A673 (cell line): ENCODE measurements at regions not wholly inside any gene's neighbourhood (a gene's known extent, or its start where the extent isn't known, plus 50 kb on each side); places are given as distances from the start of the nearest gene placed in this dataset.

Experiments used
- BruUV-seq: library from RNA; stranded (reverse); fragments of 400-500 nt; replicated peaks from 2 replicates; lab custom pipeline; 2021; lab: Mats Ljungman, UMichigan
- CTCF ChIA-PET: fragments of 300-600 bp; sonication (Branson Sonifier 250); formaldehyde crosslinking; loops from one replicate; lab custom pipeline; 2022; ENCODE audit warnings: antibody characterized with exemption; lab: Charles Lee
- POLR2A ChIA-PET: fragments of 300-600 bp; sonication (Branson Sonifier 250); formaldehyde crosslinking; loops from one replicate; lab custom pipeline; 2022; ENCODE audit warnings: antibody characterized with exemption; ENCODE audit not compliant: low non-redundant PET; lab: Charles Lee
- DNase-seq: peaks from one replicate; pipeline ENCODE4 v3.0.0-alpha.2; 2015; ENCODE audit warnings: low spot score
- H3K27ac ChIP-seq: fragments of 200-600 bp; sonication (generic); 2 replicates; pipeline ENCODE4 v1.5.1; 2016; ENCODE audit warnings: mixed run types, low read depth, mild to moderate bottlenecking, mixed read lengths, antibody characterized with exemption, low read length; ENCODE audit not compliant: poor library complexity, severe bottlenecking
- H3K27me3 ChIP-seq: fragments of 200-600 bp; sonication (generic); replicated peaks from 2 replicates; pipeline ENCODE4 v1.6.1; 2017; ENCODE audit warnings: mixed run types, low read depth, mild to moderate bottlenecking, mixed read lengths, antibody characterized with exemption, low read length; ENCODE audit not compliant: insufficient read depth, poor library complexity
- H3K36me3 ChIP-seq: fragments of 200-600 bp; sonication (generic); 2 replicates; pipeline ENCODE4 v1.6.1; 2016; ENCODE audit warnings: mixed run types, mild to moderate bottlenecking, mixed read lengths, antibody characterized with exemption, low read length; ENCODE audit not compliant: insufficient read depth, poor library complexity, severe bottlenecking
- H3K4me1 ChIP-seq: fragments of 200-600 bp; sonication (generic); 2 replicates; pipeline ENCODE4 v1.6.1; 2017; ENCODE audit warnings: mixed run types, mild to moderate bottlenecking, mixed read lengths, antibody characterized with exemption, low read length; ENCODE audit not compliant: insufficient read depth, poor library complexity, severe bottlenecking
- H3K4me3 ChIP-seq: fragments of 200-600 bp; sonication (generic); 2 replicates; pipeline ENCODE4 v1.5.1; 2016; ENCODE audit warnings: low read depth, mixed run types, mild to moderate bottlenecking, mixed read lengths, low read length; ENCODE audit not compliant: poor library complexity, severe bottlenecking
- H3K9me3 ChIP-seq: fragments of 200-600 bp; sonication (generic); 2 replicates; pipeline ENCODE4 v1.6.1; 2016; ENCODE audit warnings: mixed run types, low read depth, mild to moderate bottlenecking, mixed read lengths, antibody characterized with exemption, low read length; ENCODE audit not compliant: poor library complexity, severe bottlenecking
- CTCF ChIP-seq: fragments of 300-800, 200-600 bp; sonication (generic); conservative IDR thresholded peaks from 2 replicates; pipeline ENCODE4 v1.5.1; 2017; ENCODE audit warnings: low read depth, mild to moderate bottlenecking, antibody characterized with exemption, low read length, moderate library complexity, mixed read lengths
- EZH2 ChIP-seq: fragments of 200-600 bp; sonication (generic); IDR thresholded peaks from 2 replicates; pipeline ENCODE4 v1.6.1; 2017; ENCODE audit warnings: borderline replicate concordance, low read depth, mild to moderate bottlenecking, mixed read lengths, antibody characterized with exemption, low read length; ENCODE audit not compliant: poor library complexity, severe bottlenecking
- intact Hi-C: fragments of 100-400 bp; cut with micrococcal nuclease; formaldehyde crosslinking; loops from one replicate; pipeline ENCODE4 v1.10.0; 2022; ENCODE audit not compliant: unreplicated experiment

GRCh38 chr21:41620541-41620940 is 112.6 kb upstream of the TMPRSS2 start:
- H3K27ac ChIP-seq, result no peak overlapping the region
- no peak overlapping the region for H3K4me3 ChIP-seq
- BruUV-seq, result no TSS peak
- CTCF ChIA-PET, result no interaction called here
- no peaks in the 10 kb centered on the region for H3K27me3 ChIP-seq
- intact Hi-C loops, result no loop called here
- TF ChIP-seq EZH2 (no peak), CTCF (no peak)
- no peaks in the 10 kb centered on the region for H3K36me3 ChIP-seq
- POLR2A ChIA-PET, result no interaction called here
- DNase-seq, result no peak
- no peaks in the 10 kb centered on the region for H3K4me1 ChIP-seq
- no peaks in the 10 kb centered on the region for H3K9me3 ChIP-seq

GRCh38 chr21:41616031-41616591 is 108.2 kb upstream of the TMPRSS2 start:
- H3K36me3 ChIP-seq, result no peaks in the 10 kb centered on the region
- H3K9me3 ChIP-seq, result no peaks in the 10 kb centered on the region
- CTCF ChIA-PET, result no interaction called here
- DNase-seq, result no peak
- no peaks in the 10 kb centered on the region for H3K27me3 ChIP-seq
- peaks cover 8% of the 10 kb centered on the region for H3K4me1 ChIP-seq
- no TSS peak for BruUV-seq
- H3K4me3 ChIP-seq, result no peak overlapping the region
- no peak overlapping the region for H3K27ac ChIP-seq
- intact Hi-C loops, result loop anchor here (10.0 kb wide), 1 partner anchor 839 kb away; no protein-coding TSS in a partner anchor
- TF ChIP-seq CTCF (no peak), EZH2 (no peak)
- POLR2A ChIA-PET, result no interaction called here

- intact Hi-C loops, result loop anchor here (10.0 kb wide), 1 partner anchor 839 kb away; no protein-coding TSS in a partner anchor
- no peaks in the 10 kb centered on the region for H3K9me3 ChIP-seq
- H3K36me3 ChIP-seq, result no peaks in the 10 kb centered on the region
- no TSS peak for BruUV-seq
- CTCF ChIA-PET, result no interaction called here
- H3K27ac ChIP-seq, result no peak overlapping the region
- DNase-seq, result no peak
- TF ChIP-seq EZH2, result no peak
- no peak for TF ChIP-seq CTCF
- no peak overlapping the region for H3K4me3 ChIP-seq
- POLR2A ChIA-PET, result no interaction called here
- no peaks in the 10 kb centered on the region for H3K27me3 ChIP-seq
- peaks cover 8% of the 10 kb centered on the region for H3K4me1 ChIP-seq
Measured at GRCh38 chr21:41615613-41616012, 107.7 kb upstream of the TMPRSS2 start.
